Stomach (tissue), 8 donors: ENCODE measurements at regions not wholly inside any gene's neighbourhood (a gene's known extent, or its start where the extent isn't known, plus 50 kb on each side); places are given as distances from the start of the nearest gene placed in this dataset.
"Not testable (repeated sequence)": the region's sequence is repeated elsewhere in the genome, so short reads cannot be mapped to it uniquely, and the experiment has no call there.

Experiments
- DNase-seq, 2 donors: peaks; one replicate each; pipeline versions ENCODE4 v3.0.0 to v3.0.0-alpha.2; 2013 to 2019
- H3K27ac ChIP-seq, 5 donors: fragments of 200-600 bp in 4 of 5; sonication (generic) in 4 of 5; one replicate each; pipeline ENCODE4 v1.5.1; 2013 to 2019; ENCODE audit warnings: mild to moderate bottlenecking in 1 of 5, moderate library complexity in 1 of 5
- H3K27me3 ChIP-seq, 3 donors: fragments of 200-600 bp; sonication (generic); one replicate each; pipeline ENCODE4 v1.5.1; 2017 to 2019; ENCODE audit warnings: mixed run types in 1 of 3
- H3K36me3 ChIP-seq, 4 donors: fragments of 200-600 bp; sonication (generic); 1 replicate in 3 of 4; 2 replicates in 1 of 4; pipeline ENCODE4 v1.5.1; 2016 to 2019
- H3K4me1 ChIP-seq, 4 donors: fragments of 200-600 bp; sonication (generic); one replicate each; pipeline ENCODE4 v1.5.1; 2016 to 2019
- H3K4me3 ChIP-seq, 4 donors: fragments of 200-600 bp; sonication (generic) in 3 of 4; one replicate each; pipeline ENCODE4 v1.5.1; 2016 to 2019; ENCODE audit warnings: mild to moderate bottlenecking in 1 of 4
- H3K9me3 ChIP-seq, 4 donors: fragments of 200-600 bp; sonication (generic); one replicate each; pipeline ENCODE4 v1.5.1; 2016 to 2019
- CTCF ChIP-seq, 7 experiments: fragments of 450-650 bp in 4 of 7; fragments of 200-600 bp in 3 of 7; sonication (generic) in 3 of 7; IDR thresholded peaks; one replicate each; pipeline ENCODE4 v1.5.1; 2016 to 2019; ENCODE audit warnings: antibody characterized with exemption in 7 of 7, control low read depth in 2 of 7, mild to moderate bottlenecking in 1 of 7
- EP300 ChIP-seq: sonication (generic); formaldehyde crosslinking; IDR thresholded peaks from one replicate; pipeline ENCODE4 v1.6.1; 2017; ENCODE audit warnings: antibody characterized with exemption
- POLR2A ChIP-seq, 4 donors: fragments of 450-650 bp; IDR thresholded peaks; one replicate each; pipeline ENCODE4 v1.6.1; 2016; ENCODE audit warnings: antibody characterized with exemption in 4 of 4, control low read depth in 2 of 4, mild to moderate bottlenecking in 1 of 4, moderate library complexity in 1 of 4
- POLR2AphosphoS5 ChIP-seq, 3 donors: sonication (generic); formaldehyde crosslinking; IDR thresholded peaks; one replicate each; pipeline ENCODE4 v1.6.1; 2016; ENCODE audit warnings: antibody characterized with exemption in 3 of 3
- WGBS, 5 donors: extraction: QIAGEN DNeasy Blood & Tissue Kit in 3 of 5; methylation state at CpG; one replicate each; pipeline versions ENCODE4 v1.1.5 to v1.1.7; 2013 to 2018; 5-methylcytosine and 5-hydroxymethylcytosine counted together
- intact Hi-C: fragments of 100-400 bp; cut with DNase I; formaldehyde crosslinking; loops from one replicate; pipeline ENCODE4 v1.15.1; 2023; ENCODE audit warnings: low total_unique reads
- donor health status: healthy with polysubstance abuse.
- donor health status: Bipolar disorder and iron deficiency.
- donor health status: healthy.

GRCh38 chr2:131631648-131632047 is 104.0 kb downstream of the CCDC74A start:
- H3K4me3 ChIP-seq, H3K36me3 ChIP-seq, H3K27me3 ChIP-seq, H3K9me3 ChIP-seq, DNase-seq, intact Hi-C loops, H3K4me1 ChIP-seq, H3K27ac ChIP-seq: not testable (repeated sequence)
- WGBS, 5 donors: 90 to 98% (median 96%) methylated on average over 2 of the region's 2 CpGs

DNA sequence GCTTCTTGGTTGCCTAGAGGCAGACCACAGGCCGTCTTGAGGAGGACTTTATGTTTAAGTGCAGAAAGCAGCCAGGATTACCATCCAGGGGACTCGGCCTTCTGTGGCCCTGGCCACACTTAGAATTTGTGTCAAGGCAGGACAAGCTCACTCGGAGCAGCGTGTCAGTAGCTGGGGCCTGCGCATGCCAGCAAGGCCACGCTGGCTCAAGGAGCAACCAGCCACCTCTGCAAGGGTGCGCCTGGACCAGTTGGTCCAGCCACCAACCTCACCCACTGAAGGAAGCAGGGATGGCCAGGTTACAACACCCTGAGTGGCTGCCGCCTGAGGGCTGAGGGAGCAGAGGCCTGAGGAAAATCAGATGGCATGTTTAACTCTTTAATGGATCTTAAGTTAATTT is 105.7 kb downstream of the CCDC74A start:
- intact Hi-C loops, H3K4me1 ChIP-seq, H3K27me3 ChIP-seq, DNase-seq, H3K36me3 ChIP-seq, H3K27ac ChIP-seq, H3K9me3 ChIP-seq, H3K4me3 ChIP-seq: not testable (repeated sequence)
- WGBS, 5 donors: 84 to 90% (median 89%) methylated on average over 5 to 8 of the region's 8 CpGs

DNA sequence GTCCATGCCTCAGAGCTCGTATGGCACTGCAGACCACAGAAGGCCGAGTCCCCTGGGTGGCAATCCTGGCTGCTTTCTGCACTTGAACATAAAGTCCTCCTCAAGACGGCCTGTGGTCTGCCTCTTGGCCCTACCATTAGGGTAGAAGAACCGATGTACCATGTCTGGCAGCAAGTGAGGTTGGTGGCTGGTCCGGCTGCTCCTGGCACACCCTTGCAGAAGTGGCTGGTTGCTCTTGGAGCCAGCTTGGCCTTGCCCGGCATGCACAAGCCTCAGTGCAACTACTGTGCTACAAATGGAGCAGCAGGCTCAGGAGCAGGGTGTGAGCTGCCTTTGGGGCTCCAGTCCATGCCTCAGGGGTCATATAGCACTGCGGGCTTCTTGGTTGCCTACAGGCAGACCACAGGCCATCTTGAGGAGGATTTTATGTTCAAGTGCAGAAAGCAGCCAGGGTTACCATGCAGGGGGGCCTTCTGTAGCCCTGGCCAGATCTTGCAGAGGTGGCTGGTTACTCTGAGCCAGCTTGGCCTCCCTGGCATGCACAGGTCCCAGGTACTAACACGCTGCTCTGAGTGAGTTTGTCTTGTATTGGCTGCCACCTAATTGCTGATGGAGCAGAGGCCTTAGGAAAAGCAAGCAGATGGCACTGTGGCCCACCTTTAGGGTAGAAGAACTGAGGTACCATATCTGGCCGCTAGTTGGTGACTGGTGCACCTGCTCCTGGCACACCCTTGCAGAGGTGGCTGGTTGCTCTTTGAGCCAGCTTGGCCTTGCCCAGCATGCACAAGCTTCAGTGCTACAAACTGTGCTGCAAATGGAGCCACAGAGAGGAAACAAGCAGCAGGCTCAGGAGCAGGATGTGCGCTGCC is 106.4 kb downstream of the CCDC74A start:
- H3K9me3 ChIP-seq, H3K4me3 ChIP-seq, H3K36me3 ChIP-seq, H3K27me3 ChIP-seq, intact Hi-C loops, H3K4me1 ChIP-seq, DNase-seq, H3K27ac ChIP-seq: not testable (repeated sequence)
- 65 to 88% (median 82%) methylated on average over 3 to 10 of the region's 10 CpGs for WGBS, 5 donors

GRCh38 chr2:131635611-131636010 is 107.9 kb downstream of the CCDC74A start:
- H3K4me3 ChIP-seq: no peak overlapping the region
- 85 to 92% (median 86%) methylated on average over 7 to 9 of the region's 9 CpGs for WGBS, 5 donors
- H3K27me3 ChIP-seq: no peaks in the 10 kb centered on the region
- H3K27ac ChIP-seq: no peak overlapping the region
- TF ChIP-seq POLR2AphosphoS5 (IDR thresholded peaks at IDR 0.05) (no peak), POLR2A (IDR thresholded peaks at IDR 0.05) (no peak), CTCF (IDR thresholded peaks at IDR 0.05) (no peak), EP300 (no peak)
- intact Hi-C loops: no loop called here
- no peaks in the 10 kb centered on the region for H3K9me3 ChIP-seq
- DNase-seq: no peak
- H3K4me1 ChIP-seq: no peaks in the 10 kb centered on the region
- H3K36me3 ChIP-seq: no peaks in the 10 kb centered on the region

DNA sequence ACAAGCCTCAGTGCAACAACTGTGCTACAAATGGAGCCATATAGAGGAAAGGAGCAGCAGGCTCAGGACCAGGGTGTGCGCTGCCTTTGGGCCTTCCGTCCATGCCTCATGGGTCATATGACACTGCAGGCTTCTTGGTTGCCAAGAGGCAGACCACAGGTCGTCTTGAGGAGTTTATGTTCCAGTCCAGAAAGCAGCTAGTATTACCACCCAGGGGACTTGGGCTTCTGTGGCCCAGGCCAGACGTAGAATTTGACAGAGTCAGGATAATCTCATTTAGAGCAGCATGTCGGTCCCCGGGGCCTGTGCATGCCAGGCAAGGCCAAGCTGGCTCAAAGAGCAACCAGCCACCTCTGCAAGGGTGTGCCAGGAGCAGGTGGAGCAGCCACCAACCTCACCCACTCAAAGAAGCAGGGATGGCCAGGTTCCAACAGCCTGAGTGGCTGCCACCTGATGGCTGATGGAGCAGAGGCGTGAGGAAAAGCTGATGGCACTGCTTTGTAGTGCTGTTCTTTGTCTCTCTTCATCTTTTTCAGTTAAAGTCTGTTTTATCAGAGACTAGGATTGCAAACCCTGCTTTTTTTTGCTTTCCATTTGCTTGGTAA is 109.1 kb downstream of the CCDC74A start:
- 73 to 80% (median 79%) methylated on average over 7 of the region's 7 CpGs for WGBS, 5 donors
- H3K36me3 ChIP-seq, intact Hi-C loops: not testable (repeated sequence)

DNA sequence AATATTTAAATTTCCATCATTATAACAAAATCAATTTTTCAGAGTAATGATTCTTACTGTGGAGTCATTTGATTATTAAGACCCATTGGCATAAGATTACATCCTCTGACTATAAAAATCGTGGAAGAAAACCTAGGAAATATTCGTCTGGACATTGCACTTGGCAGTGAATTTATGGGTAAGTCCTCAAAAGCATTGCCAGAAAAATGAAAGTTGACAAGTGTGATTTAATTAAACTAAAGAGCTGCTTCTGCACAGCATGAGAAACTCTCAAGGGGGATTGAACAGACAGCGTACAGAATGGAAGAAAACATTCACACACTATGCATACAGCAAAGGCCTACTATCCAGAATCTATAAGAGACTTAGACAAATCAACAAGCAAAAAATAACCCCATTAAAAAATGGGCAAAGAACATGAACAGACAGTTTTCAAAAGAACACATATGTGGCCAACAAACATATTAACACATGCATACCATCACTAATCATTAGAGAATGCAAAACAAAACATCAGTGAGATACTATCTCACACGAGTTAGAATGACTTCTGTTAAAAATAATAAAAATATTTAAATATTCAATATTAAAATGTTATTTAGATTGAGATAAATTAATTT is 111.4 kb downstream of the CCDC74A start:
- DNase-seq, H3K36me3 ChIP-seq, H3K27me3 ChIP-seq, H3K9me3 ChIP-seq, H3K4me1 ChIP-seq, intact Hi-C loops, H3K27ac ChIP-seq, H3K4me3 ChIP-seq: not testable (repeated sequence)
- 56 to 66% (median 65%) methylated on average over 4 of the region's 4 CpGs for WGBS, 5 donors

More for the DNA sequence above, 109.1 kb downstream of the CCDC74A start:
- not testable (repeated sequence) for H3K27me3 ChIP-seq, H3K4me1 ChIP-seq, H3K9me3 ChIP-seq, H3K4me3 ChIP-seq, H3K27ac ChIP-seq, DNase-seq
